ENCODE measurements at regions not wholly inside any gene's neighbourhood (a gene's known extent, or its start where the extent isn't known, plus 50 kb on each side); places are given as distances from the start of the nearest gene placed in this dataset.
A peak's percentile ranks its signal among the peaks of the same experiment; 100 is the strongest.

DNA sequence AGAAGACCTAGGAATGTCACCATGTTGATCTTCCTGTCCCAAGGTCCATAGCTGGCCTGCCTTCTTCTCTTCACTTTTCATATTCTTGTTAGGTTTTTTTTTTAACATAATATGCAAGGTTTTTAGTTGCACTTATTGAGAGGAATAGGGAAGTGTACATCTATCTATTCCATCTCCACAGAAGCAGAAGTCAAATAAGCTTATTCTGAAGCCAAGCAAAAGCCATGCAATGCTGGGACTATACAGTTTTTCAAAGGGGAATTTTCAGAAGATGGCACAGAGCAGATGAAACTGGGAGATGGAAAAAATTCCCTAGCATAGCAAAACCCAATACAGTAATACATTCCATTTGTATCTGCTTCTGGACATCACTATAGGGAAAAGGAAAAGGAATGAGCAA is 447.6 kb downstream of the GADD45G start:
- Histone ChIP-seq H3K36me3 (ENCODE audit: insufficient read depth, low read length) (no peaks in the 10 kb centered on the region), H3K9me2 (ENCODE audit: low read depth, low read length) (no peaks in the 10 kb centered on the region), H2AFZ (ENCODE audit: low read length) (no peak overlapping the region), H3K9me3 (ENCODE audit: low read length) (no peaks in the 10 kb centered on the region), H3K4me1 (ENCODE audit: insufficient read depth, low read length, severe bottlenecking) (no peaks in the 10 kb centered on the region), H3K27ac (ENCODE audit: low read depth, low read length, poor library complexity, severe bottlenecking) (no peak overlapping the region), H3K79me2 (ENCODE audit: insufficient read depth, low read length) (no peaks in the 10 kb centered on the region), H4K20me1 (ENCODE audit: insufficient read depth, low read length) (no peaks in the 10 kb centered on the region), H3K27me3 (ENCODE audit: insufficient read depth, low read length) (no peaks in the 10 kb centered on the region), H3K4me2 (ENCODE audit: low read length) (no peak overlapping the region), H3F3A (ENCODE audit: insufficient read depth, low read length) (no peaks in the 10 kb centered on the region), H3K4me3 (ENCODE audit: low read depth, low read length, poor library complexity, severe bottlenecking) (no peak overlapping the region), H3K9ac (ENCODE audit: low read length) (no peak overlapping the region)
- TF ChIP-seq CTCF (IDR thresholded peaks at IDR 0.05; ENCODE audit: low read length) (no peak), EZH2 (IDR thresholded peaks at IDR 0.05; ENCODE audit: borderline replicate concordance, low read length) (no peak)

DNA sequence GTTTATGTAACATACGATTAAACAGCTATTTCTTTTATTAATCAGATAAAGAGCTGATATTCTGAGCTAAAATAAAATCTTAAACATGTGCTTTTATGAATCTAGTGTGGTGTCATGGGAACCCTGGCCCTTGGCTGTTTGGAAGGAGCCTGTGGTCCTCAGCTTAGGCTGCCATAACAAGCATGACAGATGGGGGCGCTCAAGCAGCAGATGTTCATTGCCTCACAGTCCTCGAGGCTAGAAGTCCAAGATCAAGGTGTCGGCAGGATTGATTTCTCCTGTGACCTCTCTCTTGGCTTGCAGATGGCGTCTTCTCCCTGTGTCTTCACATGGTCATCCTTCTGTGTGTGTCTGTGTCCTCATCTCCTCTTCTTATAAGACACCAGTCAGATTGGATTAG is 448.2 kb downstream of the GADD45G start:
- H3F3A ChIP-seq (ENCODE audit: insufficient read depth, low read length): no peaks in the 10 kb centered on the region
- no peak overlapping the region for H3K4me2 ChIP-seq (ENCODE audit: low read length)
- no peak overlapping the region for H3K9ac ChIP-seq (ENCODE audit: low read length)
- no peak overlapping the region for H3K27ac ChIP-seq (ENCODE audit: low read depth, low read length, poor library complexity, severe bottlenecking)
- no peaks in the 10 kb centered on the region for H3K36me3 ChIP-seq (ENCODE audit: insufficient read depth, low read length)
- no peak overlapping the region for H2AFZ ChIP-seq (ENCODE audit: low read length)
- H3K4me3 ChIP-seq (ENCODE audit: low read depth, low read length, poor library complexity, severe bottlenecking): no peak overlapping the region
- H4K20me1 ChIP-seq (ENCODE audit: insufficient read depth, low read length): no peaks in the 10 kb centered on the region
- TF ChIP-seq EZH2 (IDR thresholded peaks at IDR 0.05; ENCODE audit: borderline replicate concordance, low read length) (no peak), CTCF (IDR thresholded peaks at IDR 0.05; ENCODE audit: low read length) (peak; percentile 35)
- no peaks in the 10 kb centered on the region for H3K27me3 ChIP-seq (ENCODE audit: insufficient read depth, low read length)
- H3K9me2 ChIP-seq (ENCODE audit: low read depth, low read length): no peaks in the 10 kb centered on the region
- no peaks in the 10 kb centered on the region for H3K9me3 ChIP-seq (ENCODE audit: low read length)
- H3K4me1 ChIP-seq (ENCODE audit: insufficient read depth, low read length, severe bottlenecking): no peaks in the 10 kb centered on the region
- no peaks in the 10 kb centered on the region for H3K79me2 ChIP-seq (ENCODE audit: insufficient read depth, low read length)

- no peaks in the 10 kb centered on the region for H3K4me1 ChIP-seq (ENCODE audit: insufficient read depth, low read length, severe bottlenecking)
- H3K9ac ChIP-seq (ENCODE audit: low read length): no peak overlapping the region
- no peaks in the 10 kb centered on the region for H3F3A ChIP-seq (ENCODE audit: insufficient read depth, low read length)
- H3K4me3 ChIP-seq (ENCODE audit: low read depth, low read length, poor library complexity, severe bottlenecking): no peak overlapping the region
- H2AFZ ChIP-seq (ENCODE audit: low read length): no peak overlapping the region
- no peaks in the 10 kb centered on the region for H3K9me2 ChIP-seq (ENCODE audit: low read depth, low read length)
- H4K20me1 ChIP-seq (ENCODE audit: insufficient read depth, low read length): no peaks in the 10 kb centered on the region
- H3K36me3 ChIP-seq (ENCODE audit: insufficient read depth, low read length): no peaks in the 10 kb centered on the region
- no peak overlapping the region for H3K27ac ChIP-seq (ENCODE audit: low read depth, low read length, poor library complexity, severe bottlenecking)
- H3K4me2 ChIP-seq (ENCODE audit: low read length): no peak overlapping the region
- H3K79me2 ChIP-seq (ENCODE audit: insufficient read depth, low read length): no peaks in the 10 kb centered on the region
- H3K27me3 ChIP-seq (ENCODE audit: insufficient read depth, low read length): 0 out of 2 replicates have a peak, but pooled peaks cover 4% of the 10 kb centered on the region
- H3K9me3 ChIP-seq (ENCODE audit: low read length): no peaks in the 10 kb centered on the region
- TF ChIP-seq CTCF (IDR thresholded peaks at IDR 0.05; ENCODE audit: low read length) (no peak), EZH2 (IDR thresholded peaks at IDR 0.05; ENCODE audit: borderline replicate concordance, low read length) (no peak)
Measured at GRCh38 chr9:90054810-90055209, 450.0 kb downstream of the GADD45G start.

Measured in OCI-LY1 (cell line).